Panc1 (cell line): ENCODE measurements at regions not wholly inside any gene's neighbourhood (a gene's known extent, or its start where the extent isn't known, plus 50 kb on each side); places are given as distances from the start of the nearest gene placed in this dataset.

Source experiments
- REST ChIP-seq, 2 experiments: IDR thresholded peaks; 2 replicates each; pipeline ENCODE4 v1.6.1; 2011 to 2012; ENCODE audit warnings: low read depth in 2 of 2, control low read depth in 1 of 2, low read length in 1 of 2, mild to moderate bottlenecking in 1 of 2, moderate library complexity in 1 of 2; ENCODE audit not compliant: insufficient read depth in 1 of 2
- TF ChIP-seq, protein P1 (sequence below): fragments of 450-650 bp; IDR thresholded peaks from 2 replicates; pipeline ENCODE4 v1.5.1; 2017; ENCODE audit warnings: mild to moderate bottlenecking

DNA sequence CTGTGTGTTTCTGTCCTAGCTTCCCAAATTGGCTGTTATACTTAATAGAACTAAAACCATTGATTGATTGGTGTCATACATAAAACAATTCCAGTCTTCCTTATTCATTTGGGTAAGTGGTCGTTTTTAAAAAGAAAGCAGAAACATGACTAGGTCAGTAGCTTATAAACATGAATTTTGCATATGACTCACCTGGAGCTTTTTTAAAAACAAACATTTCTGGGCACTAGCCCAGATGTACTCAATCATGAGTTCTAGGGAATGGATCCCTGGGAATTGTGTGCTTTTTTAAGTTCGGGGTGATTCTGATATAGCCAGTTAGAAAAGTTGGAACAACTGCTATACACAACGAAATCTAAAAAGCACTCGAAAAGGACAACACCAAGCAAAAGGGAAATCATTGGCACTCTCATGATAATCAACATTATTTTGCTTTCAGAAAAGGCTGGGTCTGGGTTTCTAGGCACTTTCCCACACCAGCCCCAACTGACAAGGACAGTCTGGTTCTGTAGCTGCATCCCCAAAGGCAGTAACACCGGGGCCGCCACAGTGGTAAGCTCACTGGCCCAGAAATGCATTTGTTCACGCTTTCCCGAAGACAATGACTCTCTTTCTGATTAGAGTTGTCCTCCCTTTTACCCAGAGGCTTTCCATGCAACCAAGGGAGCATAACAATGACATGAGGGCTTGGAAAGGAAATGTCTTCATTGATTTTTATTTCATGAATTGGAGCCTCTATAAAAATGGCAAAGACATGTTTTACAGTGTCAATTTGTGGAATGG is 664.9 kb upstream of the WWC1 start:
- no peak for TF ChIP-seq REST (IDR thresholded peaks at IDR 0.05; ENCODE audit: insufficient read depth in 1 of 2, low read depth in 2 of 2, low read length in 1 of 2)
- TF ChIP-seq, protein P1, sequence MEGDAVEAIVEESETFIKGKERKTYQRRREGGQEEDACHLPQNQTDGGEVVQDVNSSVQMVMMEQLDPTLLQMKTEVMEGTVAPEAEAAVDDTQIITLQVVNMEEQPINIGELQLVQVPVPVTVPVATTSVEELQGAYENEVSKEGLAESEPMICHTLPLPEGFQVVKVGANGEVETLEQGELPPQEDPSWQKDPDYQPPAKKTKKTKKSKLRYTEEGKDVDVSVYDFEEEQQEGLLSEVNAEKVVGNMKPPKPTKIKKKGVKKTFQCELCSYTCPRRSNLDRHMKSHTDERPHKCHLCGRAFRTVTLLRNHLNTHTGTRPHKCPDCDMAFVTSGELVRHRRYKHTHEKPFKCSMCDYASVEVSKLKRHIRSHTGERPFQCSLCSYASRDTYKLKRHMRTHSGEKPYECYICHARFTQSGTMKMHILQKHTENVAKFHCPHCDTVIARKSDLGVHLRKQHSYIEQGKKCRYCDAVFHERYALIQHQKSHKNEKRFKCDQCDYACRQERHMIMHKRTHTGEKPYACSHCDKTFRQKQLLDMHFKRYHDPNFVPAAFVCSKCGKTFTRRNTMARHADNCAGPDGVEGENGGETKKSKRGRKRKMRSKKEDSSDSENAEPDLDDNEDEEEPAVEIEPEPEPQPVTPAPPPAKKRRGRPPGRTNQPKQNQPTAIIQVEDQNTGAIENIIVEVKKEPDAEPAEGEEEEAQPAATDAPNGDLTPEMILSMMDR, result no peak
